Activated CD8-positive, alpha-beta memory T cell treated with anti-CD3 and anti-CD28 coated beads for 36 hours (primary cell): ENCODE measurements at regions not wholly inside any gene's neighbourhood (a gene's known extent, or its start where the extent isn't known, plus 50 kb on each side); places are given as distances from the start of the nearest gene placed in this dataset.

Experiments
- CTCF ChIA-PET: fragments of 350-600 bp; sonication (Branson Sonifier 250); formaldehyde crosslinking; loops from one replicate; lab custom pipeline; 2021; ENCODE audit warnings: antibody characterized with exemption; lab: Charles Lee
- POLR2A ChIA-PET: fragments of 350-600 bp; sonication (Branson Sonifier 250); formaldehyde crosslinking; loops from one replicate; lab custom pipeline; 2021; ENCODE audit warnings: antibody characterized with exemption; lab: Charles Lee

DNA sequence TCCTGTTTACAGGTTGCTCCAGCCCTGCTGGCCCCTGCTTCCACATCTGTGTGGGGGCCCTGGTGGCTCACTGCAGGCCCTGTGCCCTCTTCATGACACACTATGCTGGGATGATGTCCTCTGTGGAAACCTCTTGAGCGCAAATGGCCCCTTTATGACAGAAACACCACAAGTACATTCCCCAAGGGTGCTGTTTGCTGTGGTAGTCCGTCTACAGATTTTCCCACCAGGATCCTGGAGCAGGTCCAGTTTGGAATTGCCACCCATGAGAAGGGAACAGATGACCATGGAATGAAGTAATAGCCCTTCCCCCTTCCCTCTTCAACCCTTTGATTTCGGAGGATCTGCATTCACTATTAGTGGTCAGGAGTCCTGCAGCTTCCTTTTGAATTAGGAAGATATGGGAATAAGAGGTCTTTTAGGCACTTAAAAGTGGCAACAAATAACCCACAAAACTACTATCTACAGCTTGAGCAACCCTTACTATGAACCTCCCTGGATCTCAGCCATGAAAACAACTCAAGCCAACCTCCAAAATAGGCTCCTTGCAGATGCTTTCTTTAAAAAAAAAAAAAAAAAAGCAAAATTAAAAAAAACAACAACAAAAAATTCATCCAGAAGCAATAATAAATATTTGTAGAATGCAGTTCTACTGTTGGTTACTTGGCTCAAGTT lies 121.9 kb upstream of the TSPAN2 start:
- ChIA-PET CTCF (no interaction called here), POLR2A (no interaction called here)

DNA sequence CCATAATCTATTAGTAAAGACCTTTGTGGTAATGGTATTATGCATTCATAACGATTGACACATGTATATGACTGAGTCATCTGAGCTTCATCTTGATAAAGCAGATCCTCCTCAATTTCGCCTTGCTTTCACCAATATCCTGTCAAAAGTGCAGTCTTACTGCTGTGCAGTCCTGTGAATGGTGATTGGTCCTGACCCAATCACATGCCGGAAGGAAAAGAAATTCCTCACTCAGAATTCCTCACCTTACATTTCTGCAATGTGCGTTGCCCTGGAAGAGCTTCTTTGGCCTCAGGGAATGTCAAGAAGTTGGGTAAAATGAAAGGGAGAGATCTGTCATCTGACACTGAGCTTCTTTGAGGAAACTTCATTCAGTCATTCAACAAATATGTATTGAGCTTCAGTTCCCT lies 121.0 kb upstream of the TSPAN2 start:
- ChIA-PET CTCF (no interaction called here), POLR2A (no interaction called here)

GRCh38 chr1:115204513-115204912 lies 115.2 kb upstream of the TSPAN2 start:
- ChIA-PET POLR2A (no interaction called here), CTCF (no interaction called here)

DNA sequence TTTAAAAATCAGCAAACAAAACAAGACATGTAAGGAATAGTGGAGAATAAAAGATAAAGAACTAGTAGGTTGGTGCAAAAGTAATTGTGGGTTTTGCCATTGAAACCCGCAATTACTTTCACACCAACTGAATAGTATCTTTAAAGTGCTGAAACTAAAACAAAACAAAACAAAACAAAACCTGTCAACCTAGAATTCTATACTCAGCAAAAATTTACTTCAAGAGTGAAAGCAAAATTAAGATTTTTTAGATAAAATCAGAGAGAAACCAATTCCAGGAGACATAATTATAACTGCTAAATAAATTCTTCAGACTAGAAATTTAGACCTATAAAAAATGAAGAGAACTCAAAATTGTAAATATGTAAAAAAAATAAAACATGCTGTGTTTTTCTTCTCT lies 114.0 kb upstream of the TSPAN2 start:
- POLR2A ChIA-PET, result no interaction called here
- CTCF ChIA-PET, result no interaction called here

GRCh38 chr1:115201598-115201997 lies 112.3 kb upstream of the TSPAN2 start:
- CTCF ChIA-PET, result no interaction called here
- POLR2A ChIA-PET, result no interaction called here

DNA sequence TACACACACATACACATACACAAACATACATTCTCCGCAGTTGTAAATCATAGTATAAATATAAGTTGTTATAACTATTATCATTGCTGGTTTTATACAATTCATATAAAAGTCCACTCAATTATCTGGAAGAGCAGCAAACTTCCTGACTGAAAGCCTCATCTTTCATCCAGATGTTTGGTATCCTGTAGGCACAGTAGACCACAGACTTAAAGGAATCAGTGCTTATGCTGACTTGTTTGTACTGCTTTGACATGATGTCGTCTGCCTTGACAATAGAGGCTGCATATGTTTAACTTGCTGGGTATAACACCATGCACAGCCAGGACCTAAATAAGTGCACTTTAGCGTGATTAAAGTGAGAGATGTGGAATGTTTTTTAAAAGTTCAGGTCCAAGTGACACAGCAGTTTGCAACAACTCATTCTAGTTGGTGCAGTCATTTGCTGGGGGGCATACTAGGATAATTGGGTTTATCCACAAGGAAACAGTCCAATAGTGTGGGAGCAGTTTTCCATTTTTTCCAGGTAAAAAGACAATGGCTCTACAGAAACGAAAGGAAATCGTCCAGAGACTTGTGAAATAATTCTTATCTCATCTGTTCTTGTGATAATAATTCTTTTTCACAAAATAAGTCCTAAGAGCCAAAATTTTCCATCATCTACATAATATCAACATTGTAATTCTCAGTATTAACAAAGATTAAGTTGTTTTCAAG lies 110.3 kb upstream of the TSPAN2 start:
- POLR2A ChIA-PET, result no interaction called here
- CTCF ChIA-PET, result no interaction called here

DNA sequence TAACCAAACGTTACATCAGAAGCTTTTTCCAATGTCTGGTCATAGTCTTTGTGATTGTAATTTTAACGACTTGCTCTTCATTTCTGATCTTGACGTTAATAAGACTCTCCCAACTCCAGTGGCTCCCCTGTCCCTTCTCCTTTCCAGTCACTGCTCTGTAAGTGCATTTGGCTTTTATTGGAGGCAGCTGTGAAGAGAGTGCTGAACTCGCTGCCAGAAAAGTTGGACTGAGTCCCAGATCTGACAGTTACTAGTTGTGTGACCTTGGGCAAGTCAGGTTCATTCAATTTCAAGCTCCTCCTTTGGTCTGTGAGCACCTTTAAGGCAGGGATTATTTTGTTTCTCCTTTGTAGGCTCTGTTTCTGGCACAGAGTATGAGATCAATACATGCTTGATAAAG lies 109.6 kb upstream of the TSPAN2 start:
- POLR2A ChIA-PET, result no interaction called here
- CTCF ChIA-PET, result no interaction called here

DNA sequence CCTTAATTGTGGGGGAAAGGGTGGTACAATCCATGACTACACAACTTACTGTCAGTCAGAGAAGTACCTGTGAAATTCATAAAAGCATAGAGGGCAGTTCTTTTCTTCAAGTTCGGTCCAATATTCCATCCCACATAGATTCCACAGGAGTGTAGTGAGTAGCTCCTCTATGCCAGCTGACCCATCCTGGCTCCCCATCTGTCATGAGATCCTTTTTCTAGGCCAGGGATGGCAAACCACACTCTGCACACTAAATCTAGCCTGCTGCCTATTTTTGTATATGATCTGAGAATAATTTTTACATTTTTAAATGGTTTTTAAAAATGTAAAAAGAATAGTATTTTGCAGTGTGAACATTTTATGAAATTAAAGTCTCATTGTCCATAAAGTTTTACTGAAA lies 107.0 kb upstream of the TSPAN2 start:
- CTCF ChIA-PET, result no interaction called here
- POLR2A ChIA-PET, result no interaction called here

- ChIA-PET CTCF (no interaction called here), POLR2A (no interaction called here)
Measured at GRCh38 chr1:115194506-115194905, 105.2 kb upstream of the TSPAN2 start.

GRCh38 chr1:115193046-115193828 lies 103.9 kb upstream of the TSPAN2 start:
- CTCF ChIA-PET, result no interaction called here
- POLR2A ChIA-PET, result no interaction called here

DNA sequence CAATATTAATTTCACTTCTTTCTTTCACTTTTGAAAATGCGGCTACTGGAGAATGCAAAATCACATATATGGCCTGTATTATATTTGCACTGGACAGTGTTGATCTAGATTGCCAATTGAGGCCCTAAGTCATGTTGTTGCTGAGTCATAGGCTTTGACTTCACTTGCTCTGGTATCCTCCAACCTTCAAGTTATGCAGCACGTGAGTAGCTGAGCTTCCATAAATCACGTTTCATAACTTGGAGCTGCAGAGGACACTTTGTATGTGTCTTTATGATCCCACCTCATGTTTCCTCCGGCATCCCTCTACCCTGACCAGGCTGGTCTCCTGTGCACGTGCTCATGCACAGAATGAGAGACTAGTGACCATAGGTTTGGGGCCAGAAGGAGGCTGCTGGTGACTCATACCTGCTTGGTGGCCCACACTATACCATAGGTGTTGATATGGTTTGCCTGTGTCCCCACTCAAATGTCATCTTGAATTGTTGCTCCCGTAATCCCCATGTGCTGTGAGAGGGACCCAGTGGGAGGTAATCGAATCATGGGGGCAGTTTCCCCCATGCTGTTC lies 103.0 kb upstream of the TSPAN2 start:
- ChIA-PET CTCF (no interaction called here), POLR2A (no interaction called here)

DNA sequence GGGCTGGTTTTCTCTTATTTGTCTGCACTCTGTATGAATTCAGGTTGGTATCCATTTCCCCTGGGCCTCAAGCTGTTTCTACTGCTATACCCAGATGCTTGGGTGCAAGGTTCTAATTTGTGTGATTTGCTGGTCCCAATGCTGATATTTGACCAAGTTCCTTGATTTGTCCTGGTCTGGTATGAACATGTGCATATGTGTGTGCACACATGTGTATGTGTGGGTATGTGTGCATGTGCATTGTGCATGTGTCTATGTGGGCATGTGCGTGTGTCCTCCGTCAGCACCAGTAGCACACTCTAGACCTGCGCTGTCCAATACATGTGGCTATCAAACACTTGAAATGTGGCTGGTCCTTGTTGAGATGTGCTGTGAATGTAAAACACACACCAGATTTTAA lies 102.4 kb upstream of the TSPAN2 start:
- CTCF ChIA-PET, result no interaction called here
- POLR2A ChIA-PET, result no interaction called here

DNA sequence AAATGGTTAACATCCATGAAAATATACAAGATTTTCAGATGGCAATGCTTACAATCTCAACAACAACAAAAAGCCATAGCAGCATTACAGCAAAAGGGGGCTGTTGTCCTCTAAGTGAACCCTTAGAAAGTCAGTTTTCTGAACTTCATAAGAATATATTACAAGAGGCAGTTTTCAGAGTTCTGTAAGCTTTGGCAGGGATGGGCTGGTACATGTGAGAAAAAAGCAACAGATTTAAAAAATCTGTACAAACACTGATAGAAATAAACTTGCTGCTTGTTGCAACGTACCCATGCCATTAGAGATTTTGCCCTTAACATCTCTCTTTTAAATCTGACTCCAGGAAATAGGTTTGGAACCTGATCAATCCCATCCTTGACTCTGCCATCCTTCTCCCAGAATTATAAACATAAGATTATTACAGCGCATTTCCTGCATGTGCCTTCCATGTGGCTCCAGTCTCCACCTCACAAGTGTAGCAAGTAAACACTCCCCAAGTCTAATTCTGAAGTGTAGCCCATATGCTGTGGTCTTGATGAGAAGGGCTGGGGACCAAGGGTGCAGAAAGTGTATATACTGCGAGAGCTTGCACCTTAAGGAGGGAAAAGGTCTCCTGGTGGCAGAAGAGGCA lies 101.4 kb upstream of the TSPAN2 start:
- CTCF ChIA-PET, result no interaction called here
- POLR2A ChIA-PET, result no interaction called here

DNA sequence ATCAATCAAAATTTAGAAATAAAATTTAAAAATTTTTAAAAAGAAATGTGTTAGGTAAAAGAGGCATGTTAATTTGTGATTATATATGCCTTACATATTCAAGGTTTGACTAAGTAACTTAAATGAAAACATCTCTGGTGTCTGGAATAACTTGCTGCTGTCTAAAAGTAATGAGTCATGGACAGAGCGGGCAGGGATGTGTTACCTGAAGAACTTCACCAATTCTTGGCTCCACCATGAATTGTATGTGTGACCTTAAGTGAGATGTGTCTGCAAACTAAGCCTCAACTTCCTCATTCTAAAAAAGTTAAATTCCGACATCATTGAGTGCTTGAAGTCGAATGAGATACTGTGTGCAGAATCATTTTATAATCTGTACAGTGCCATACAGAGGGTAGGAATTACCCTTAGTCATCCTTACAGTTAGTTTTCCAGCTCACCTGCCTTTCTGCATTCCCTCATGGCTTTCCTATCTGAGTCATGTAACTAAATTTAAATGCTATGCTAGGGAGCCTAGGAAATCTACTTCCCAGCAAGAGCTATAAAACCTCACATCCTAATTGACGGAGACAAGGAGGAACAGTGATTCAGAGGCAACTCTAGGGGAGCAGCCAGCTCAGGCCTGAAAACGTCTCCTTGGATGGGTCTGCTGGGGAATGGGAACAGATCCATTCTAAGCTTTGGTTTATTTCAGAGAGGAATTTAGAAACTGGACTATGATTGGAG lies 100.7 kb upstream of the TSPAN2 start:
- ChIA-PET POLR2A (no interaction called here), CTCF (no interaction called here)

- CTCF ChIA-PET, result no interaction called here
- POLR2A ChIA-PET, result no interaction called here
Measured at GRCh38 chr1:115188680-115189395, 99.5 kb upstream of the TSPAN2 start.

- CTCF ChIA-PET, result no interaction called here
- POLR2A ChIA-PET, result no interaction called here
Measured at GRCh38 chr1:115186711-115187265, 97.5 kb upstream of the TSPAN2 start.

- CTCF ChIA-PET, result no interaction called here
- POLR2A ChIA-PET, result no interaction called here
Measured at GRCh38 chr1:115185336-115185735, 96.0 kb upstream of the TSPAN2 start.

DNA sequence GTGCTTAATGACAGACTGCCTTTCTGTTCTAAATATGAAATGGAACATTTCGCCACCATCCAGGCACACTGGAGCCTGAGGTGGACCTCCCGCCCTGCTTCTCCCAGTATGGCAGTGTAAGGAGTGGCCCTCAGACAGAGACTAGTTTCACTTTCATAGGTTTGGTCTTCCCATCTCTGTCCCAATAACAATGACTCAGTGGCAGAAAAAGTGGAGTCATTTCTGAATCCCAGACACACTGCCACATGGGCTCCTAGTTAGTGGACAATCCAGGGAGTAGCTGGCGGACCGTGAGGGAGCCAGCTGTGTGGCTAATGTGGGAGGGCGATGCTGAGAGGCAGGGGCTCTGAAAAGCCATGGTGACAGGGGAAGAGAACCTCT lies 95.6 kb upstream of the TSPAN2 start:
- ChIA-PET POLR2A (no interaction called here), CTCF (no interaction called here)
